Heart left ventricle (tissue), 16 donors: ENCODE measurements at regions not wholly inside any gene's neighbourhood (a gene's known extent, or its start where the extent isn't known, plus 50 kb on each side); places are given as distances from the start of the nearest gene placed in this dataset.

ENCODE experiments used
- ATAC-seq, 4 donors: fragments of 200-7000 bp; cut with Tn5 transposase; one replicate each; pipeline ENCODE4 v1.9.1; 2020 to 2022; ENCODE audit warnings: moderate library complexity in 4 of 4, mild to moderate bottlenecking in 3 of 4, moderate number of reproducible peaks in 1 of 4
- DNase-seq, 5 donors: peaks; one replicate each; pipeline ENCODE4 v3.0.0-alpha.2; 2020
- H3K27ac ChIP-seq, 12 donors: fragments of 200-600 bp; sonication (generic) in 4 of 12; one replicate each; pipeline versions ENCODE4 v1.5.0 to v1.8.0; 2016 to 2022; ENCODE audit warnings: mild to moderate bottlenecking in 2 of 12
- H3K27me3 ChIP-seq, 9 donors: fragments of 200-600 bp; sonication (generic) in 2 of 9; one replicate each; pipeline versions ENCODE4 v1.5.1 to v1.8.0; 2016 to 2022; ENCODE audit warnings: mild to moderate bottlenecking in 3 of 9
- H3K36me3 ChIP-seq, 9 donors: fragments of 200-600 bp; sonication (generic) in 2 of 9; one replicate each; pipeline versions ENCODE4 v1.5.0 to v1.8.0; 2018 to 2022; ENCODE audit warnings: mild to moderate bottlenecking in 2 of 9
- H3K4me1 ChIP-seq, 12 donors: fragments of 200-600 bp; sonication (generic) in 4 of 12; one replicate each; pipeline versions ENCODE4 v1.5.0 to v1.8.0; 2016 to 2022; ENCODE audit warnings: mild to moderate bottlenecking in 3 of 12
- H3K4me3 ChIP-seq, 12 donors: fragments of 200-600 bp; sonication (generic) in 4 of 12; one replicate each; pipeline versions ENCODE4 v1.5.0 to v1.8.0; 2017 to 2022; ENCODE audit warnings: mild to moderate bottlenecking in 9 of 12, moderate library complexity in 4 of 12
- H3K9me3 ChIP-seq, 12 donors: fragments of 200-600 bp; sonication (generic) in 4 of 12; one replicate each; pipeline versions ENCODE4 v1.5.0 to v1.8.0; 2016 to 2022; ENCODE audit warnings: mild to moderate bottlenecking in 1 of 12
- POLR2A ChIP-seq, 2 donors: fragments of 450-650 bp; IDR thresholded peaks; one replicate each; pipeline ENCODE4 v1.6.1; 2017; ENCODE audit warnings: antibody characterized with exemption in 2 of 2, mild to moderate bottlenecking in 2 of 2, moderate library complexity in 2 of 2
- WGBS, 4 donors: extraction: QIAGEN DNeasy Blood & Tissue Kit in 2 of 4; methylation state at CpG; one replicate each; pipeline versions ENCODE4 v1.1.5 to v1.1.7; 2013 to 2018; 5-methylcytosine and 5-hydroxymethylcytosine counted together
- intact Hi-C, 10 donors: fragments of 100-400 bp; cut with DNase I; formaldehyde crosslinking; loops; one replicate each; pipeline versions ENCODE4 v1.11.1 to v1.14.2; 2022
- TF ChIP-seq, protein P1 (sequence below), 12 donors: fragments of 200-600 bp; sonication (generic) in 4 of 12; IDR thresholded peaks; one replicate each; pipeline versions ENCODE4 v1.5.0 to v1.8.0; 2018 to 2022; ENCODE audit warnings: antibody characterized with exemption in 12 of 12, mild to moderate bottlenecking in 5 of 12
- donor health status: ischemic (EF 13 %, LVEDD 7.1; RV severe dilation, severe dysfunction).
- donor health status: healthy with polysubstance abuse.
- donor health status: DM: no; HTN: yes; CAD: no.
- donor health status: DM: no; HTN: no; CAD: no.
- donor health status: ischemic (EF 25% LVEDD 6.9; RV normal size, moderate dysfunction).
- donor health status: ischemic (EF 25% LVEDD 5.7; RV mildly dilated, moderate dysfunction).
- donor health status: healthy.
- donor health status: DM: yes; HTN: yes; CAD: no.
- donor health status: ischemic (EF 35%, LVEDD 5.7; RV mildly dilated, moderate dysfunction).
- donor health status: nonischemic (EF 11% LVEDD 7.7; RV severe dilation, severe dysfunction).
- donor health status: DM: yes; HTN: yes; CAD: no.
- donor health status: PGD.
- donor health status: ischemic (EF 29% LVEDD 5.4; RV normal size, mild dysfunction).
- donor health status: nonischemic (EF 23%, LVEDD 6.1; RV moderate dilation, normal function).

DNA sequence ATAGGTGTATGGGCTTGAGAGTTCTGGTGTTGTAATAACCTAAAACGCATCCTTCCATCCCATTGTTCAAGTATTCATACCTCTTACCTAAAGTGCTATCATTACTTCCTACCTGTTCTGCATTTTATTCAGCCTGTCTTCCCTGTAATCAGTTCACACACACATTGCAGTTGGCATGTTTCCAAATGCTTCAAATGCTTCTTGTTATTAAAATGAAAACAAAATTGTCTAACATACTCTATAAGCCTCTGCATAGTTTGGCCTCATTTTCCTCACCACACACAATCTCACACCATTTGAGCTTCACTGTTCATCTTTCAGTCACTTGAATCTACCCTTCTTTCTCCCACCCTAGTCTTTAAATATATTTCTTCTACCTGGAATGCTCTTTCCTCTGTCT is 1178.2 kb upstream of the NRXN1 start:
- Histone ChIP-seq H3K4me1 (peaks cover 0 to 4% (median 0%) of the 10 kb centered on the region in 12 donors), H3K4me3 (no peak overlapping the region), H3K27ac (no peak overlapping the region), H3K27me3 (no peaks in the 10 kb centered on the region), H3K9me3 (no peaks in the 10 kb centered on the region), H3K36me3 (no peaks in the 10 kb centered on the region)
- DNase-seq: no peak
- 68 to 83% (median 79%) methylated on average over 1 of the region's 1 CpG for WGBS, 4 donors
- no peak for ATAC-seq
- intact Hi-C loops: no loop called here
- TF ChIP-seq, protein P1, sequence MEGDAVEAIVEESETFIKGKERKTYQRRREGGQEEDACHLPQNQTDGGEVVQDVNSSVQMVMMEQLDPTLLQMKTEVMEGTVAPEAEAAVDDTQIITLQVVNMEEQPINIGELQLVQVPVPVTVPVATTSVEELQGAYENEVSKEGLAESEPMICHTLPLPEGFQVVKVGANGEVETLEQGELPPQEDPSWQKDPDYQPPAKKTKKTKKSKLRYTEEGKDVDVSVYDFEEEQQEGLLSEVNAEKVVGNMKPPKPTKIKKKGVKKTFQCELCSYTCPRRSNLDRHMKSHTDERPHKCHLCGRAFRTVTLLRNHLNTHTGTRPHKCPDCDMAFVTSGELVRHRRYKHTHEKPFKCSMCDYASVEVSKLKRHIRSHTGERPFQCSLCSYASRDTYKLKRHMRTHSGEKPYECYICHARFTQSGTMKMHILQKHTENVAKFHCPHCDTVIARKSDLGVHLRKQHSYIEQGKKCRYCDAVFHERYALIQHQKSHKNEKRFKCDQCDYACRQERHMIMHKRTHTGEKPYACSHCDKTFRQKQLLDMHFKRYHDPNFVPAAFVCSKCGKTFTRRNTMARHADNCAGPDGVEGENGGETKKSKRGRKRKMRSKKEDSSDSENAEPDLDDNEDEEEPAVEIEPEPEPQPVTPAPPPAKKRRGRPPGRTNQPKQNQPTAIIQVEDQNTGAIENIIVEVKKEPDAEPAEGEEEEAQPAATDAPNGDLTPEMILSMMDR (IDR thresholded peaks at IDR 0.05): no peak
- TF ChIP-seq POLR2A (IDR thresholded peaks at IDR 0.05): no peak

DNA sequence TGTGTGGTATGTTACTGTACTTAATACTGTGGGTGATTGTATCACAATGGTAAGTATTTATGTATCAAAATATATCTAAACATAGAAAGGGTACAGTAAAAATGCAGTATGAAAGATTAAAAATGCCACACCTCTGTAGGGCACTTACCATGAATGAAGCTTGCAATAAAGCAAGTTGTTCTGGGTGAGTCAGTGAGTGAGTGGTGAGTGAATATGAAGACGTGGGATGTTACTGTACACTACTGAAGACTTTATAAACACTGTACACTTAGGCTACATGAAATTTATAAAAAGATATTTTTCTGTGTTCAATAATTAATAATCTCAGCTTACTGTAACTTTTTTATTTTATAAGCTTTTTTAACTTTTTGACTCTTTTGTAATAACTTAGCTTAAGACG is 1162.4 kb upstream of the NRXN1 start:
- no peak overlapping the region for H3K27ac ChIP-seq
- H3K4me3 ChIP-seq: no peak overlapping the region
- no peaks in the 10 kb centered on the region for H3K27me3 ChIP-seq
- TF ChIP-seq, protein P1 (IDR thresholded peaks at IDR 0.05): no peak
- TF ChIP-seq POLR2A (IDR thresholded peaks at IDR 0.05): no peak
- no peak for DNase-seq
- WGBS, 4 donors: 88 to 94% (median 91%) methylated on average over 2 of the region's 2 CpGs
- no peaks in the 10 kb centered on the region for H3K4me1 ChIP-seq
- no peak for ATAC-seq
- no peaks in the 10 kb centered on the region for H3K36me3 ChIP-seq
- no peaks in the 10 kb centered on the region for H3K9me3 ChIP-seq
- intact Hi-C loops: no loop called here

DNA sequence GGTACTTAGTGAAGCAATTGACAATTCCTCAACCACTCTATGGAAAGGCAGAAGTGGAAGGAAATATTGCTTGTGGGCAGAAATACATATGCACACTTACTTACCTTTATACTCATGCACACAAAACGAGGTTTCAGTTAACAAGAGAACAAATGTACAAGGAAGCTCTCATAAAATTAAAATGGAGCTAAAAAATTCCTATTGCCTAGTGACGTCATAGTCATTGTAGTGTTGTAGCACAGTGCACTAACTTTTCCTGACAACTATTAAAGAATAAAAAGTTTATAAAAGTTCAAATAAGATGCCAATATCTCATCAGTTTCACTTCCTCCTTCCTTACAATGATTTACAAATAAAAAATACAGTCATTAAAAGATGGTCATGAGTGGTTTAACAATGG is 1161.9 kb upstream of the NRXN1 start:
- 59 to 71% (median 67%) methylated on average over 2 of the region's 2 CpGs for WGBS, 4 donors
- Histone ChIP-seq H3K9me3 (no peaks in the 10 kb centered on the region), H3K4me3 (no peak overlapping the region), H3K4me1 (no peaks in the 10 kb centered on the region), H3K27me3 (no peaks in the 10 kb centered on the region), H3K36me3 (no peaks in the 10 kb centered on the region), H3K27ac (no peak overlapping the region)
- no peak for DNase-seq
- no peak for ATAC-seq
- intact Hi-C loops: no loop called here
- TF ChIP-seq POLR2A (IDR thresholded peaks at IDR 0.05): no peak

DNA sequence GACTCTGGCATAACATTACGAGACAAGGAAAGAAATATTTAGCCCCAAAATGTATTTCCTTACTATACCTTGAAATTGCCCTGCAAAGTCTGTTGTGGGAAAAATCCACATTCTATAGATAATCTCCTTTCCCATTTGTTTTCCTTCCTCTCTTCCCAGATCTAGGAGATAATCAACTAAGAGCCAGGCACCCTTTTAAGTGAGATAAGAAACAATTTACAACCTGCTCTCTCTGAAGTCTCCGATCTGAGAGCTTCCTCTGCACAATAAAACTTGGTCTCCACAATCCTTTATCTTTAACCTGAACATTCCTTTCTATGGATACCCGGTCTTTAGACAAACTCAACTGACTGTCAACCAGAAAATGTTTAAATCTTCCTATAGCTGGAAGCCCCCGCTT is 1160.7 kb upstream of the NRXN1 start:
- ATAC-seq: no peak
- no peaks in the 10 kb centered on the region for H3K4me1 ChIP-seq
- WGBS, 4 donors: 59 to 62% (median 60%) methylated on average over 4 of the region's 4 CpGs
- H3K27me3 ChIP-seq: no peaks in the 10 kb centered on the region
- DNase-seq: no peak
- no peak overlapping the region for H3K27ac ChIP-seq
- no peak overlapping the region for H3K4me3 ChIP-seq
- peaks cover 0 to 4% (median 0%) of the 10 kb centered on the region in 12 donors for H3K9me3 ChIP-seq
- intact Hi-C loops: no loop called here
- TF ChIP-seq, protein P1 (IDR thresholded peaks at IDR 0.05): no peak
- no peak for TF ChIP-seq POLR2A (IDR thresholded peaks at IDR 0.05)
- H3K36me3 ChIP-seq: no peaks in the 10 kb centered on the region

DNA sequence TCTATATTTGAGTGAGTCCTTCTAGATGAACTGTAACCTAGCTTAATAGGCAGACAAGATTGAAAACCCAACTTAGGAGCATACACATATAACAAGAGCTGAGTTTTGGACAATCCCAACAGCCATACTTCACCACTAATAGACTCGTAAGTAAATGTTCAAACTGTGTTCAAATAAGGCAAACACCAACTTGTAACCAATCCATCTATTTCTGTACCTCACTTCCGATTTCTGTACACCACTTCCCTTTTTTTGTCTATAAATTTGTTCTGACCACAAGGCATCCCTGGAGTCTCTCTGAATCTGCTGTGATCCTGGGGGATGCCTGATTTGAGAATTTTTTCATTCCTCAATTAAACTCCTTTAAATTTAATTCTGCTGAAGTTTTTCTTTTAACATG is 1149.1 kb upstream of the NRXN1 start:
- H3K4me1 ChIP-seq: no peaks in the 10 kb centered on the region
- no peaks in the 10 kb centered on the region for H3K27me3 ChIP-seq
- intact Hi-C loops: no loop called here
- DNase-seq (no peak), ATAC-seq (no peak)
- 78 to 83% (median 80%) methylated on average over 2 of the region's 2 CpGs for WGBS, 4 donors
- no peak overlapping the region for H3K4me3 ChIP-seq
- H3K36me3 ChIP-seq: no peaks in the 10 kb centered on the region
- no peak overlapping the region for H3K27ac ChIP-seq
- H3K9me3 ChIP-seq: peaks cover 0 to 6% (median 0%) of the 10 kb centered on the region in 12 donors
- TF ChIP-seq, protein P1 (IDR thresholded peaks at IDR 0.05): no peak
- no peak for TF ChIP-seq POLR2A (IDR thresholded peaks at IDR 0.05)
